ENCODE measurements at regions not wholly inside any gene's neighbourhood (a gene's known extent, or its start where the extent isn't known, plus 50 kb on each side); places are given as distances from the start of the nearest gene placed in this dataset.

GRCh38 chr14:40806471-40806870 is 800.2 kb upstream of the LRFN5 start:
- TF ChIP-seq NR2F2 (IDR thresholded peaks at IDR 0.05): no peak
- TF ChIP-seq, protein P1, sequence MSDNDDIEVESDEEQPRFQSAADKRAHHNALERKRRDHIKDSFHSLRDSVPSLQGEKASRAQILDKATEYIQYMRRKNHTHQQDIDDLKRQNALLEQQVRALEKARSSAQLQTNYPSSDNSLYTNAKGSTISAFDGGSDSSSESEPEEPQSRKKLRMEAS (IDR thresholded peaks at IDR 0.05): no peak
- no peak for TF ChIP-seq JUND (IDR thresholded peaks at IDR 0.05)
- TF ChIP-seq YY1 (IDR thresholded peaks at IDR 0.05): no peak
- TF ChIP-seq CTCF (IDR thresholded peaks at IDR 0.05; ENCODE audit: low read depth, low read length, missing input control): no peak
- TF ChIP-seq GABPA (IDR thresholded peaks at IDR 0.05 in 1 of 2, conservative IDR thresholded peaks at IDR 0.05 in 1 of 2): no peak
- no peak for TF ChIP-seq TAF1 (conservative IDR thresholded peaks at IDR 0.05)
- no peak for TF ChIP-seq EGR1 (IDR thresholded peaks at IDR 0.05; ENCODE audit: low read depth in 2 of 2)
- TF ChIP-seq, protein P2, sequence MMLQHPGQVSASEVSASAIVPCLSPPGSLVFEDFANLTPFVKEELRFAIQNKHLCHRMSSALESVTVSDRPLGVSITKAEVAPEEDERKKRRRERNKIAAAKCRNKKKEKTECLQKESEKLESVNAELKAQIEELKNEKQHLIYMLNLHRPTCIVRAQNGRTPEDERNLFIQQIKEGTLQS (IDR thresholded peaks at IDR 0.05): no peak
- TF ChIP-seq, protein P3, sequence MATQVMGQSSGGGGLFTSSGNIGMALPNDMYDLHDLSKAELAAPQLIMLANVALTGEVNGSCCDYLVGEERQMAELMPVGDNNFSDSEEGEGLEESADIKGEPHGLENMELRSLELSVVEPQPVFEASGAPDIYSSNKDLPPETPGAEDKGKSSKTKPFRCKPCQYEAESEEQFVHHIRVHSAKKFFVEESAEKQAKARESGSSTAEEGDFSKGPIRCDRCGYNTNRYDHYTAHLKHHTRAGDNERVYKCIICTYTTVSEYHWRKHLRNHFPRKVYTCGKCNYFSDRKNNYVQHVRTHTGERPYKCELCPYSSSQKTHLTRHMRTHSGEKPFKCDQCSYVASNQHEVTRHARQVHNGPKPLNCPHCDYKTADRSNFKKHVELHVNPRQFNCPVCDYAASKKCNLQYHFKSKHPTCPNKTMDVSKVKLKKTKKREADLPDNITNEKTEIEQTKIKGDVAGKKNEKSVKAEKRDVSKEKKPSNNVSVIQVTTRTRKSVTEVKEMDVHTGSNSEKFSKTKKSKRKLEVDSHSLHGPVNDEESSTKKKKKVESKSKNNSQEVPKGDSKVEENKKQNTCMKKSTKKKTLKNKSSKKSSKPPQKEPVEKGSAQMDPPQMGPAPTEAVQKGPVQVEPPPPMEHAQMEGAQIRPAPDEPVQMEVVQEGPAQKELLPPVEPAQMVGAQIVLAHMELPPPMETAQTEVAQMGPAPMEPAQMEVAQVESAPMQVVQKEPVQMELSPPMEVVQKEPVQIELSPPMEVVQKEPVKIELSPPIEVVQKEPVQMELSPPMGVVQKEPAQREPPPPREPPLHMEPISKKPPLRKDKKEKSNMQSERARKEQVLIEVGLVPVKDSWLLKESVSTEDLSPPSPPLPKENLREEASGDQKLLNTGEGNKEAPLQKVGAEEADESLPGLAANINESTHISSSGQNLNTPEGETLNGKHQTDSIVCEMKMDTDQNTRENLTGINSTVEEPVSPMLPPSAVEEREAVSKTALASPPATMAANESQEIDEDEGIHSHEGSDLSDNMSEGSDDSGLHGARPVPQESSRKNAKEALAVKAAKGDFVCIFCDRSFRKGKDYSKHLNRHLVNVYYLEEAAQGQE (IDR thresholded peaks at IDR 0.05): no peak
- TF ChIP-seq HNF4G (IDR thresholded peaks at IDR 0.05): no peak
- TF ChIP-seq RXRA (IDR thresholded peaks at IDR 0.05): no peak
- no peak for TF ChIP-seq ZBTB33 (IDR thresholded peaks at IDR 0.05)
- no peaks in the 10 kb centered on the region for H3K9me3 ChIP-seq (ENCODE audit: control insufficient read depth in 4 of 4, low read length in 3 of 4)
- no peak for DNase-seq (ENCODE audit: low spot score)
- no peaks in the 10 kb centered on the region for H3K36me3 ChIP-seq (ENCODE audit: control insufficient read depth in 4 of 4, insufficient read depth in 3 of 4, low read depth in 1 of 4, low read length in 3 of 4)
- no peak overlapping the region for H3K27ac ChIP-seq (ENCODE audit: low read depth in 1 of 2, low read length in 2 of 2)
- no peak overlapping the region for H3K4me3 ChIP-seq (ENCODE audit: low read depth in 1 of 3, low read length in 3 of 3)
- no peaks in the 10 kb centered on the region for H3K4me1 ChIP-seq (ENCODE audit: control insufficient read depth in 4 of 4, insufficient read depth in 4 of 4, low read length in 3 of 4)
- no peak overlapping the region for H3K9ac ChIP-seq (ENCODE audit: low read depth in 1 of 2, low read length in 2 of 2)
- no peaks in the 10 kb centered on the region for H3K27me3 ChIP-seq (ENCODE audit: control insufficient read depth in 4 of 4, insufficient read depth in 4 of 4, low read length in 3 of 4)

DNA sequence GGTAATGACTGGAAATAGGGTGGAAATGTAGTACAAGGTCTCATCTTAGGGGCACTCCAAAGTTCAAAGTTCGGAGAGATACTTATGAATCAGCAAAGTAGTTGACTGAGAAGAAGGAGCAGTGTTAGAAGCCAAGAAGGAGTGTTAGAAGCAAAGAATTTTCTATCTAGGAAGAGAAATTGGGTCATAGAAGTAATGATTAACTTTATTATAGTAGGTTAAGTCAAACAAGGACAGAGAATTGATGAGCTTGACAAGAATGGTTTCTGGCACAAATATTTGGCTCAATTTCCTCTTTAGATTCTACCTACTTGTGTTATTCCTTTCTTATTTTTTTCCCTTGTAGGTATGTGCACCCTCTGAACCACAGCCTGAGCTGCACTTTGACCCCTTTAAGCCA is 810.5 kb upstream of the LRFN5 start:
- Histone ChIP-seq H3K9me3 (ENCODE audit: control insufficient read depth in 4 of 4, low read length in 3 of 4) (no peaks in the 10 kb centered on the region), H3K27me3 (ENCODE audit: control insufficient read depth in 4 of 4, insufficient read depth in 4 of 4, low read length in 3 of 4) (no peaks in the 10 kb centered on the region), H3K9ac (ENCODE audit: low read depth in 1 of 2, low read length in 2 of 2) (no peak overlapping the region), H3K4me3 (ENCODE audit: low read depth in 1 of 3, low read length in 3 of 3) (no peak overlapping the region), H3K36me3 (ENCODE audit: control insufficient read depth in 4 of 4, insufficient read depth in 3 of 4, low read depth in 1 of 4, low read length in 3 of 4) (no peaks in the 10 kb centered on the region), H3K27ac (ENCODE audit: low read depth in 1 of 2, low read length in 2 of 2) (no peak overlapping the region), H3K4me1 (ENCODE audit: control insufficient read depth in 4 of 4, insufficient read depth in 4 of 4, low read length in 3 of 4) (peaks cover 0 to 13% (median 9%) of the 10 kb centered on the region in 4 donors)
- peak; percentile 49 to 54 for TF ChIP-seq HNF4A (conservative IDR thresholded peaks at IDR 0.05)
- TF ChIP-seq RXRA (IDR thresholded peaks at IDR 0.05): peak in 1 of 2 donors; percentile 8
- TF ChIP-seq NR2F2 (IDR thresholded peaks at IDR 0.05): no peak
- DNase-seq (ENCODE audit: low spot score): no peak
- WGBS: 47% methylated on average over 1 of the region's 1 CpG
